HEK293 (cell line): ENCODE measurements at regions not wholly inside any gene's neighbourhood (a gene's known extent, or its start where the extent isn't known, plus 50 kb on each side); places are given as distances from the start of the nearest gene placed in this dataset.

Experiments used
- CTCF ChIA-PET: fragments of 350-600 bp; formaldehyde crosslinking; extraction: SDS; loops from one replicate; lab custom pipeline; 2021; ENCODE audit warnings: antibody characterized with exemption; lab: Yijun Ruan, JAX
- POLR2A ChIA-PET: fragments of 300-600 bp; formaldehyde crosslinking; extraction: SDS; loops from one replicate; lab custom pipeline; 2020; ENCODE audit warnings: antibody characterized with exemption, inconsistent platforms; lab: Yijun Ruan, JAX
- H3K27ac ChIP-seq: fragments of 200-500 bp; sonication (Bioruptor generic); 2 replicates; pipeline ENCODE4 v1.5.1; 2014; ENCODE audit warnings: low read depth, low read length, control low read depth, inconsistent platforms; ENCODE audit errors: extremely low read depth
- H3K36me3 ChIP-seq, 2 experiments: fragments of 200-500 bp in 1 of 2; sonication (Bioruptor generic) in 1 of 2; 1 replicate in 1 of 2; 2 replicates in 1 of 2; pipeline ENCODE4 v1.5.1; 2014 to 2017; ENCODE audit warnings: inconsistent platforms in 2 of 2, low read length in 2 of 2; ENCODE audit not compliant: control insufficient read depth in 2 of 2, insufficient read depth in 1 of 2
- H3K4me1 ChIP-seq: fragments of 200-500 bp; sonication (Bioruptor generic); 2 replicates; pipeline ENCODE4 v1.5.1; 2014; ENCODE audit warnings: mild to moderate bottlenecking, low read length, inconsistent platforms; ENCODE audit not compliant: control insufficient read depth, insufficient read depth
- H3K4me3 ChIP-seq: 2 replicates; pipeline ENCODE4 v1.5.1; 2011; ENCODE audit warnings: low read depth, mild to moderate bottlenecking, control low read depth, low read length, moderate library complexity
- H3K9me3 ChIP-seq: fragments of 200-500 bp; sonication (Bioruptor generic); 2 replicates; pipeline ENCODE4 v1.5.1; 2014; ENCODE audit warnings: low read depth, low read length, inconsistent platforms; ENCODE audit not compliant: control insufficient read depth, insufficient read depth
- GFI1B ChIP-seq: fragments of 450-650 bp; formaldehyde crosslinking; IDR thresholded peaks from 2 replicates; pipeline ENCODE4 v1.5.1; 2016; ENCODE audit warnings: missing biosample characterization, missing genetic modification characterization
- KLF1 ChIP-seq: fragments of 450-650 bp; formaldehyde crosslinking; IDR thresholded peaks from 2 replicates; pipeline ENCODE4 v1.5.1; 2016; ENCODE audit warnings: missing biosample characterization, missing genetic modification characterization
- KLF8 ChIP-seq: fragments of 450-650 bp; formaldehyde crosslinking; IDR thresholded peaks from 2 replicates; pipeline ENCODE4 v1.5.1; 2016; ENCODE audit warnings: missing biosample characterization, missing genetic modification characterization
- PRDM2 ChIP-seq: fragments of 450-650 bp; formaldehyde crosslinking; IDR thresholded peaks from 2 replicates; pipeline ENCODE4 v1.5.1; 2016; ENCODE audit warnings: missing biosample characterization, missing genetic modification characterization, borderline replicate concordance
- SETDB1 ChIP-seq: IDR thresholded peaks from one replicate; pipeline ENCODE4 v1.6.1; 2017; ENCODE audit warnings: mild to moderate bottlenecking, low read length, moderate library complexity, mixed read lengths; ENCODE audit not compliant: insufficient read length
- ZFP41 ChIP-seq: fragments of 450-650 bp; formaldehyde crosslinking; IDR thresholded peaks from 2 replicates; pipeline ENCODE4 v1.5.1; 2016; ENCODE audit warnings: missing biosample characterization, missing genetic modification characterization, borderline replicate concordance
- ZFP69B ChIP-seq: fragments of 450-650 bp; formaldehyde crosslinking; IDR thresholded peaks from 2 replicates; pipeline ENCODE4 v1.5.1; 2016; ENCODE audit warnings: missing biosample characterization, missing genetic modification characterization
- ZNF121 ChIP-seq: fragments of 450-650 bp; formaldehyde crosslinking; IDR thresholded peaks from 2 replicates; pipeline ENCODE4 v1.5.1; 2016; ENCODE audit warnings: missing biosample characterization, missing genetic modification characterization
- ZNF146 ChIP-seq: fragments of 450-650 bp; formaldehyde crosslinking; IDR thresholded peaks from 2 replicates; pipeline ENCODE4 v1.5.1; 2016; ENCODE audit warnings: missing biosample characterization, missing genetic modification characterization
- ZNF155 ChIP-seq: fragments of 450-650 bp; formaldehyde crosslinking; IDR thresholded peaks from 2 replicates; pipeline ENCODE4 v1.5.1; 2016; ENCODE audit warnings: missing biosample characterization, missing genetic modification characterization
- ZNF174 ChIP-seq: fragments of 450-650 bp; formaldehyde crosslinking; IDR thresholded peaks from 2 replicates; pipeline ENCODE4 v1.5.0; 2017; ENCODE audit warnings: missing biosample characterization, mild to moderate bottlenecking, missing genetic modification characterization
- ZNF2 ChIP-seq: fragments of 450-650 bp; formaldehyde crosslinking; IDR thresholded peaks from 2 replicates; pipeline ENCODE4 v1.5.1; 2016; ENCODE audit warnings: missing biosample characterization, missing genetic modification characterization
- ZNF311 ChIP-seq: fragments of 450-650 bp; formaldehyde crosslinking; IDR thresholded peaks from 2 replicates; pipeline ENCODE4 v1.5.1; 2017; ENCODE audit warnings: missing biosample characterization, missing genetic modification characterization, borderline replicate concordance
- ZNF324 ChIP-seq: fragments of 450-650 bp; formaldehyde crosslinking; IDR thresholded peaks from 2 replicates; pipeline ENCODE4 v1.5.1; 2016; ENCODE audit warnings: missing biosample characterization, missing genetic modification characterization
- ZNF473 ChIP-seq: fragments of 450-650 bp; formaldehyde crosslinking; IDR thresholded peaks from 2 replicates; pipeline ENCODE4 v1.5.1; 2017; ENCODE audit warnings: missing biosample characterization, missing genetic modification characterization
- ZNF530 ChIP-seq: fragments of 450-650 bp; formaldehyde crosslinking; IDR thresholded peaks from 2 replicates; pipeline ENCODE4 v1.5.1; 2016; ENCODE audit warnings: low read depth, missing biosample characterization, missing genetic modification characterization
- ZNF544 ChIP-seq: fragments of 450-650 bp; formaldehyde crosslinking; IDR thresholded peaks from 2 replicates; pipeline ENCODE4 v1.5.0; 2017; ENCODE audit warnings: missing biosample characterization, missing genetic modification characterization
- ZNF555 ChIP-seq: fragments of 450-650 bp; formaldehyde crosslinking; conservative IDR thresholded peaks from 2 replicates; pipeline ENCODE4 v1.5.1; 2017; ENCODE audit warnings: missing biosample characterization, mild to moderate bottlenecking, missing genetic modification characterization, inconsistent platforms
- ZNF585B ChIP-seq: fragments of 450-650 bp; formaldehyde crosslinking; IDR thresholded peaks from 2 replicates; pipeline ENCODE4 v1.5.1; 2016; ENCODE audit warnings: missing biosample characterization, missing genetic modification characterization
- ZNF658 ChIP-seq: fragments of 450-650 bp; formaldehyde crosslinking; IDR thresholded peaks from 2 replicates; pipeline ENCODE4; 2016; ENCODE audit warnings: missing biosample characterization, missing genetic modification characterization
- ZNF707 ChIP-seq: fragments of 450-650 bp; formaldehyde crosslinking; IDR thresholded peaks from 2 replicates; pipeline ENCODE4 v1.5.1; 2016; ENCODE audit warnings: missing biosample characterization, missing genetic modification characterization
- ZNF76 ChIP-seq: fragments of 450-650 bp; formaldehyde crosslinking; IDR thresholded peaks from 2 replicates; pipeline ENCODE4; 2016; ENCODE audit warnings: low read depth, missing biosample characterization, missing genetic modification characterization, borderline replicate concordance
- ZNF843 ChIP-seq: fragments of 450-650 bp; formaldehyde crosslinking; IDR thresholded peaks from 2 replicates; pipeline ENCODE4 v1.5.1; 2016; ENCODE audit warnings: missing biosample characterization, missing genetic modification characterization
- ZSCAN5A ChIP-seq: fragments of 450-650 bp; formaldehyde crosslinking; IDR thresholded peaks from 2 replicates; pipeline ENCODE4 v1.5.1; 2016; ENCODE audit warnings: missing biosample characterization, missing genetic modification characterization

DNA sequence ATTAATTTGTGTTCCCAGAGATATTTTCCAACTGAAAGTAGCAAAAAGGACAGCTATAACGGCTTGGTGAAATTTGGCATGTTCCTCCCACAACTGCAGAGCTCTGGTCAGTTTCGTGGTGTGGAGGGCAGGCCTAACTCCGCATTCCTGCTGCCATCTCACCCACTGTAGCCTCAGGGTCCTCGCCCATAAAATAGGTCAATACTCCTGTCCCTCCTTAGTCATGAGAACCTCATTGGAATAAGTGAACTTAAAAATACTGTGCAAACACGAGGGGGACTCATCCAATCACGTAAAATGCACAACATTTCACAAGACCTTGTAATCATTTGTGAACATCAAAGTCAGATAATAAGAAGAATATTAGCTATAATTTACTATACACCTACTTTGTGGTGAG lies 143.5 kb upstream of the NCKAP5 start:
- CTCF ChIA-PET: no interaction called here
- Histone ChIP-seq H3K4me3 (no peak overlapping the region), H3K36me3 (no peaks in the 10 kb centered on the region), H3K4me1 (no peaks in the 10 kb centered on the region), H3K9me3 (no peaks in the 10 kb centered on the region), H3K27ac (no peak overlapping the region)
- no peak for TF ChIP-seq ZNF174 (tag by site-specific recombination)
- no peak for TF ChIP-seq KLF8 (tag by site-specific recombination)
- POLR2A ChIA-PET: no interaction called here

DNA sequence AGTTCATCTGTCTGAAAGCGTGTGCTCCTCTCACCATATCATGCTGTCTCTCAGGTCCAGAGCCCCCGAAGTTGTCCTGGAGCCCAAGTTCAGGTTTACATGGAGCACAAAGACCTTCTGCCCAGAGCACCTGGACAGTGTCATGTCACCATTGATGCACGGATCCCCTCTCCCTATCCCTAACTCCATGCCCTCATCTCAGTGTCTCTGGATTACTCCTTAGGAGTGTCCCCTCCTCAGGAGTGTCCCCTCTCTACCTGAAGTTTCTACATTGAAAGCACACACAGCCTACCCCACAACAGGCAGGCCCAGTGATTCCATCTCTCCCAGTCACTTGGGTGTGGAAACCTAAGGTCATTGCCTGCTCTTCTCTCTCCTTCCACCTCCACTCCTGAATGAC lies 144.1 kb upstream of the NCKAP5 start:
- Histone ChIP-seq H3K27ac (no peak overlapping the region), H3K4me1 (no peaks in the 10 kb centered on the region; the same call in 1 of the 2 replicates), H3K36me3 (no peaks in the 10 kb centered on the region), H3K4me3 (no peak overlapping the region), H3K9me3 (no peaks in the 10 kb centered on the region)
- POLR2A ChIA-PET: no interaction called here
- CTCF ChIA-PET: no interaction called here
- TF ChIP-seq ZNF707 (tag by site-specific recombination): no peak
- TF ChIP-seq ZNF473 (tag by site-specific recombination): no peak
- TF ChIP-seq ZNF121 (tag by site-specific recombination): no peak
- TF ChIP-seq ZNF76 (tag by site-specific recombination): no peak
- TF ChIP-seq ZNF530: no peak
- TF ChIP-seq ZNF555 (tag by site-specific recombination): no peak
- TF ChIP-seq ZNF843 (tag by site-specific recombination): no peak
- TF ChIP-seq ZNF311: no peak

DNA sequence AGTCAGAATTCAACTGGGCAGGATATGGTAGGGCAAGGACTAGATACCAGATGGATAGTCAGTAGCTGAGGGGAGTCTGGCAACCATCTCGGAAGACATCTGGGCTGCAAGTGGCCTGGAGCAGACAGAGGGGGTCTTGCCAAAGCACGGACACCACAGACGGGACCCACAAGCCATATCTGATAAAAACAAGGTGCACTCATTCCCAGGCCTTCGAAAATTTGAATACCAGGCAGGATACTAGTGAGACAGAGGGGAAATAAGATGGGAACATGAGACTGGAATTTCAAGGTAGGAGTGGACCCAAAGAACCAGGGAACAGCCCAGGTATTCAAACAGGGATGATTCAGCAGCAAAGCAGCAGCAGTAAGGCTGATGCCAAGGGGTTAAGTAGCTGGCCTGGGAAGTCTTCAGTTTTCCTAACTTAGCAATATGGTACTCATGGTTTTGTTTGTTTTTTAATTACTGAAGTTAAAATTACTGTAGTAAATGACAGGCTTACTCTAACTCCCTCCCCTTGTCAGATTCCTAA lies 144.9 kb upstream of the NCKAP5 start:
- Histone ChIP-seq H3K27ac (no peak overlapping the region), H3K9me3 (no peaks in the 10 kb centered on the region), H3K4me3 (no peak overlapping the region), H3K4me1 (no peaks in the 10 kb centered on the region; the same call in 1 of the 2 replicates), H3K36me3 (no peaks in the 10 kb centered on the region)
- TF ChIP-seq ZNF658 (no peak), ZFP41 (tag by site-specific recombination) (no peak), ZSCAN5A (tag by site-specific recombination) (no peak), PRDM2 (tag by site-specific recombination) (no peak), GFI1B (tag by site-specific recombination) (no peak), ZNF2 (tag by site-specific recombination) (no peak), ZNF146 (tag by site-specific recombination) (no peak), ZNF544 (no peak), SETDB1 (no peak), ZNF324 (tag by site-specific recombination) (no peak), KLF1 (tag by site-specific recombination) (no peak), ZFP69B (tag by site-specific recombination) (no peak), ZNF155 (no peak), ZNF585B (tag by site-specific recombination) (no peak)
- ChIA-PET POLR2A (no interaction called here), CTCF (no interaction called here)
